K562 (cell line): ENCODE measurements at regions not wholly inside any gene's neighbourhood (a gene's known extent, or its start where the extent isn't known, plus 50 kb on each side); places are given as distances from the start of the nearest gene placed in this dataset.
"Not testable (repeated sequence)": the region's sequence is repeated elsewhere in the genome, so short reads cannot be mapped to it uniquely, and the experiment has no call there.

ENCODE experiments used
- CEBPB ChIP-seq: fragments of 450-650 bp; IDR thresholded peaks from 2 replicates; pipeline ENCODE4 v1.6.1; 2016; ENCODE audit warnings: missing genetic modification characterization, missing compliant biosample characterization
- EZH2 ChIP-seq: IDR thresholded peaks from 2 replicates; pipeline ENCODE4 v1.6.1; 2012; ENCODE audit warnings: low read depth, mild to moderate bottlenecking, inconsistent platforms, low read length, borderline replicate concordance
- ILK ChIP-seq: fragments of 450-650 bp; IDR thresholded peaks from 2 replicates; pipeline ENCODE4 v1.6.1; 2016; ENCODE audit warnings: missing genetic modification characterization, low read depth, mild to moderate bottlenecking, missing compliant biosample characterization, moderate library complexity, borderline replicate concordance
- PHF8 ChIP-seq: fragments of 200-600 bp; sonication (generic); IDR thresholded peaks from 2 replicates; pipeline ENCODE4 v1.6.1; 2012; ENCODE audit warnings: mixed run types, mild to moderate bottlenecking, inconsistent platforms, low read length, moderate library complexity, borderline replicate concordance
- RNF2 ChIP-seq: sonication (generic); IDR thresholded peaks from 2 replicates; pipeline ENCODE4 v1.6.1; 2016
- SP1 ChIP-seq: sonication (generic); formaldehyde crosslinking; IDR thresholded peaks from 2 replicates; pipeline ENCODE4 v1.8.1; 2022; ENCODE audit warnings: mild to moderate bottlenecking, missing genetic modification reagents
- ZNF589 ChIP-seq: fragments of 200-800 bp; sonication (Bioruptor generic); IDR thresholded peaks from 2 replicates; pipeline ENCODE4 v1.6.1; 2016; ENCODE audit warnings: low read depth, missing genetic modification characterization, missing compliant biosample characterization
- TF ChIP-seq, protein P1 (sequence below): fragments of 450-650 bp; IDR thresholded peaks from 2 replicates; pipeline ENCODE4 v1.6.1; 2017; ENCODE audit warnings: mild to moderate bottlenecking, moderate library complexity
- TF ChIP-seq, protein P2 (sequence below), 3 experiments: IDR thresholded peaks in 2 of 3; conservative IDR thresholded peaks in 1 of 3; 2 replicates each; pipeline ENCODE4 v1.5.1; 2011 to 2012; ENCODE audit warnings: low read length in 3 of 3, mild to moderate bottlenecking in 3 of 3, control low read depth in 2 of 3, improper control_type of control experiment in 1 of 3, inconsistent platforms in 1 of 3, low read depth in 1 of 3, mixed read lengths in 1 of 3, moderate library complexity in 1 of 3; ENCODE audit not compliant: insufficient read depth in 2 of 3

DNA sequence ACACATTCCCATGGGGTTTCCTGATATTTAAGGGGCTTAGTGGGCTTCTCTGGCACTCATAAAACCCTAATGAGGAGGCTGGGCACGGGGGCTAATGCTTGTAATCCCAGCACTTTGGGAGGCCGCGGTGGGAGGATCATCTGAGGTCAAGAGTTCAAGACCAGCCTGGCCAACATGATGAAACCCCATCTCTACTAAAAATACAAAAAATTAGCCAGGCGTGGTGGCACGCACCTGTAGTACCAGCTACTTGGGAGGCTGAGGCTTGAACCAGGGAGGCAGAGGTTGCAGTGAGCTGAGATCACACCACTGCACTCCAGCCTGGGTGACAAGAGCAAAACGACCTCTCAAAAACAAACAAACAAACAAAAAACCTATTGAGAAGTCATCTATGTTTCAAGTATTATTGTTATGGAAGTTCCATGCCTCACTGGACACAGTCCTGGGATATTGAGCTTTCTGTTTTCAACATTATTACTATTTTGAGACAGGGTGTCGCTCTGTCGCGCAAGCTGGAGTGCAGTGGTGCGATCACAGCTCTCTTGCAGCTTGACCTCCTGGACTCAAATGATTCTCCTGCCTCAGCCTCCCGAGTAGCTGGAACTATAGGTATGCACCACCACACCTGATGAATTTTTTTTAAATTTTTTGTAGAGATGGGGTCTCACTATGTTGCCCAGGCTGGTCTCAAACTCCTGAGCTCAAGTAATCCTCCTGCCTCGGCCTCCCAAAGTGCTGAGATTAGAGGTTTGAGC lies 297.9 kb downstream of the GOLGA6L6 start:
- not testable (repeated sequence) for TF ChIP-seq CEBPB (tag); EZH2; ZNF589 (CRISPR knock-in tag); PHF8; SP1; RNF2; ILK (tag)
- TF ChIP-seq, protein P1, sequence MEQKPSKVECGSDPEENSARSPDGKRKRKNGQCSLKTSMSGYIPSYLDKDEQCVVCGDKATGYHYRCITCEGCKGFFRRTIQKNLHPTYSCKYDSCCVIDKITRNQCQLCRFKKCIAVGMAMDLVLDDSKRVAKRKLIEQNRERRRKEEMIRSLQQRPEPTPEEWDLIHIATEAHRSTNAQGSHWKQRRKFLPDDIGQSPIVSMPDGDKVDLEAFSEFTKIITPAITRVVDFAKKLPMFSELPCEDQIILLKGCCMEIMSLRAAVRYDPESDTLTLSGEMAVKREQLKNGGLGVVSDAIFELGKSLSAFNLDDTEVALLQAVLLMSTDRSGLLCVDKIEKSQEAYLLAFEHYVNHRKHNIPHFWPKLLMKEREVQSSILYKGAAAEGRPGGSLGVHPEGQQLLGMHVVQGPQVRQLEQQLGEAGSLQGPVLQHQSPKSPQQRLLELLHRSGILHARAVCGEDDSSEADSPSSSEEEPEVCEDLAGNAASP: not testable (repeated sequence)
- TF ChIP-seq, protein P2, sequence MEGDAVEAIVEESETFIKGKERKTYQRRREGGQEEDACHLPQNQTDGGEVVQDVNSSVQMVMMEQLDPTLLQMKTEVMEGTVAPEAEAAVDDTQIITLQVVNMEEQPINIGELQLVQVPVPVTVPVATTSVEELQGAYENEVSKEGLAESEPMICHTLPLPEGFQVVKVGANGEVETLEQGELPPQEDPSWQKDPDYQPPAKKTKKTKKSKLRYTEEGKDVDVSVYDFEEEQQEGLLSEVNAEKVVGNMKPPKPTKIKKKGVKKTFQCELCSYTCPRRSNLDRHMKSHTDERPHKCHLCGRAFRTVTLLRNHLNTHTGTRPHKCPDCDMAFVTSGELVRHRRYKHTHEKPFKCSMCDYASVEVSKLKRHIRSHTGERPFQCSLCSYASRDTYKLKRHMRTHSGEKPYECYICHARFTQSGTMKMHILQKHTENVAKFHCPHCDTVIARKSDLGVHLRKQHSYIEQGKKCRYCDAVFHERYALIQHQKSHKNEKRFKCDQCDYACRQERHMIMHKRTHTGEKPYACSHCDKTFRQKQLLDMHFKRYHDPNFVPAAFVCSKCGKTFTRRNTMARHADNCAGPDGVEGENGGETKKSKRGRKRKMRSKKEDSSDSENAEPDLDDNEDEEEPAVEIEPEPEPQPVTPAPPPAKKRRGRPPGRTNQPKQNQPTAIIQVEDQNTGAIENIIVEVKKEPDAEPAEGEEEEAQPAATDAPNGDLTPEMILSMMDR (IDR thresholded peaks at IDR 0.05 in 2 of 3, conservative IDR thresholded peaks at IDR 0.05 in 1 of 3; ENCODE audit: insufficient read depth in 2 of 3, low read depth in 1 of 3, low read length in 3 of 3): not testable (repeated sequence)
